Stimulated activated CD8-positive, alpha-beta memory T cell treated with anti-CD3 and anti-CD28 coated beads, Interleukin-7, amount 100 ng/mL, for 24 hours (primary cell): ENCODE measurements at regions not wholly inside any gene's neighbourhood (a gene's known extent, or its start where the extent isn't known, plus 50 kb on each side); places are given as distances from the start of the nearest gene placed in this dataset.

Source experiments
- DNase-seq: peaks from one replicate; pipeline ENCODE4 v3.0.0-alpha.2; 2020; ENCODE audit warnings: low read depth

- DNase-seq: no peak
Measured at GRCh38 chr5:116681334-116682013, 106.9 kb upstream of the SEMA6A start.

DNA sequence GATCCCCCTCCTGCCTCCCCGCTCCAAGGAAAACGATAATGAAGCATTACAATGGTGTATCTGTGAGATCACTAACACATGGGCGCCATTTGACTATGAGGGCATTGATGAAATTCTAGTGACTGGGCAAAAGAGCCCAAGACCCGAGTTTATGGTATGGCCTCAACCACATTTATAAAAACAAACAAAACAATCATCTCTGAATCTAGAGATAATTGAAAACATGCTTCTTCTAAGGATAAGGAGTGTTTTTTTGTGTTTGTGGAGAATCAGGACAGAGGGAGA, 100.9 kb upstream of the SEMA6A start:
- DNase-seq: no peak

DNA sequence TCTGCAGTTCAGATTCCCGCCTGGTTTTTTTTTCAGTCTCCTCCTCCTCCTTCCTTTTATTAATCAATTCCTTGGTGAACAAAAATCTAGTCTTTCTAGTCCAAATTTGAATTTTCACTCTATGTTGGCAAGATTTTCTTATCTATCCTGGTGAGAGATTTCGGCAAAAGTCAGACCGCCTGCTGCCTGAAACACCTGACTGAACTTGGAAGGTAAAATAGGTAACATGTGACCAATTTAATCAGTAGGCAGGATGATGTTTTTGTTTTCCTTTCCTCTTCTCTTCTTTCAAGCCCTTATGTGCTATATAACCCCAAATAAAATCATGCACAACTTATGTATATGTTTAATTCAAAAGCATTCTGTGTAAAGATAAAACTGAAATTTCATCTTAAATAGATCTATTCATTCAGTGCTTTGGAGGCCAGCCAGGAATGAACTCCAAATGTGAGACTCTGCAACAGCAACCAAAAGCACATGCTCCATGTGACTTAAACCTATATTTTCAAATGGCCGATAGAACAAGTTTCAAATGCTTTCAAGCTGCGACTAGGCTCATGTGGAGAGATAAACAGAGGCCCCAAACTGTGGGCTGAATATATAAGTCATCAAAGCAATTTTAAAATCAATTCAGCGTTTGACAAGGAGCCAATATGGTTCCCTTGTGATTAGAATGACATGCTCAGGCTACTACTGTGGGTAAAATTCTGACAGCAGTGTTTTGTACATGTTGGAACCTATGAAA, 100.4 kb upstream of the SEMA6A start:
- no peak for DNase-seq

DNA sequence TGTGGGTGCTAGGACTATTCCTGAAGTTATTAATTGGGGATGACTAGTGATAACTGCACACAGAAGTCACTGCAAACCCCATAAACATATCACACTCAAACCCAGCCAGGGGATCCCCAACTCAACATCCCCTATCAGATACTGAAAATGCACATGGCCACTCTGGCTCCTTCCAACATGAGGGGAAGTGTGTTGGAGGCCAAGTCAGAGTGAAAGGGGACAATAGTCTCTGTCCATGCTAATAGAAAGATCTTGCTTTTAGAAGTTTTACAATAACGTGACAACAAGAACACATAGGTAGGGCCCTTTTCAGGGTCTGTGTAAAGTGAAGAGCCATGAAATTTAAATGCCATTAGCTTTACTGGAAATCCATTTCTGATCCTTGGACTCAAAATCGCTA, 98.8 kb upstream of the SEMA6A start:
- DNase-seq: no peak

DNA sequence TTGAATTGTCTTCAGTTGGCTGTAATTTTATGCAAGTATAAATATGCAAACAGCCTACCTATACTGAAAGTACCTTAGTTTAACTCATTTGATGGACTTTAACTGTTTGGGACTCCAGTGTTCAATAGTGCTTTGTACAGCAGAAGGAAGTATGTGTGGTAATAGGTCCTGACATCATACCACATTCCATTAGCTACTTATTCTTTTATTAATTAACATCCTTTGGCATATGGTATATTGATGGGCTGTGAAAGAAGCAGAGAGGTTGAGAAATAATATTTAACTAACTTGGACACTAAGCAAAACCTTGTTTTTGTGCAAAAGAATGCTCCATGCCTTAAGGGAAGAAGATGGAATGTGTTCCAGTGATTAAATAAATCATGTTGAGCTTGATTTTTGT, 97.6 kb upstream of the SEMA6A start:
- DNase-seq: no peak

GRCh38 chr5:116671211-116671736, 96.7 kb upstream of the SEMA6A start:
- no peak for DNase-seq

- DNase-seq: no peak
Measured at GRCh38 chr5:116669261-116670031, 94.8 kb upstream of the SEMA6A start.

- no peak for DNase-seq
Measured at GRCh38 chr5:116668390-116668789, 93.8 kb upstream of the SEMA6A start.

DNA sequence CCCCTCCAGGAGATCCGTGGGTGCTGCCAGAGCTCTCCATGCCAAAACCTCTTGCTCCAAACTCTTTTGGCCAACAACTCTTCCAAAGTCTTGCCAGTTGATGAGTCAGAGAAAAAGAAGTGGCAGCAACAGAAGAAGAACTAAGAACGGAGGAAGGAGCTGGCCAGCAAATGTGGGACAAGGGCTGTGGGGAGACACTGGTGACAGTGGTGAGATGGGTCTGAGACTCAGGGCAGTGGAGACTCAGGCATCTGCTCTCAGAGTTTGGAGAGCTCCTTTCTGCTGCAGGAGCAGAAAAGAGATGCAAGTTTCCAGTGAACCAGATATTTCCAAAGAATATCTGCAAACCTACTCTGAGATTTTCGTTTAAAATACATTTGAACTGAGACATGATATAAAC, 92.3 kb upstream of the SEMA6A start:
- DNase-seq: no peak

GRCh38 chr5:116664988-116665387, 90.4 kb upstream of the SEMA6A start:
- no peak for DNase-seq

DNA sequence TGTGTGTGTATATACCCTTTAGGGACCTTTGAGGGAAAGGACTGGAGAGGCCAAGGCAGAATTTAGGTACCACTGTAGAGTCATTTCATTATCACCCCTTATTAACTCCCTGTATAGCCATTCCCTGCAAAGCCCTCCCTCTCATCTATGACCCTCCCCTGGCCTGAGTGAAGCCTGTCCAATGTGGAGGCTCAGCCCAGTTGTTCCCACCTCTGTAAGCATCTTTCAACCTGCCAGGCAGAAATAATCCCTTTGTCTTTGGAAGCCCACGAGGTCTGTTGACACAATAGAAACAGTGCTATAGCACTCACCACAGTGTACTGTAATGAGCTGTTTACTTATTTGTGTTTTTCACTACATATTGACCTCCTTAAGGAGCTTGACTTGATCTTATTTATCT, 88.5 kb upstream of the SEMA6A start:
- no peak for DNase-seq

- no peak for DNase-seq
Measured at GRCh38 chr5:116661419-116661818, 86.8 kb upstream of the SEMA6A start.

- DNase-seq: no peak
Measured at GRCh38 chr5:116660929-116661328, 86.3 kb upstream of the SEMA6A start.

- DNase-seq: no peak
Measured at GRCh38 chr5:116658830-116659229, 84.2 kb upstream of the SEMA6A start.

DNA sequence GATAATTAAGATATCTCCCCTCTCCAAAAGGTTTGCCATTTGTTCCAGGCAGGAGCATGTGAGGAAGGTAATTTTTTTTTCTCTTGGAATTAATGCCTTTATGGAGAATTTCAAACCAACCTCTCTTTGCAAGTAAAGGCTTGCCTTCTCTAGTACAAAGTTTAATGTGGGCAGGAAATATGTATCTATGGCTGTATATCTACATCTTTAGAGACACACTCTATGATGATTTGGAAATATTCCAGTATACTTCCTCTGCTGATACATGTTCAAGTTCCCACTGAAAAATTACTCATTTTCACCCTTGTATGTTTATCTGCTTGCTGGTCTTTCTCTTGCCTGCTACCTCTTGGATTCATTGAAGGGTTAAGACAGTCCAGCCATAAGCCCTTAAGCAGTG, 83.5 kb upstream of the SEMA6A start:
- no peak for DNase-seq

GRCh38 chr5:116655431-116655830, 80.8 kb upstream of the SEMA6A start:
- no peak for DNase-seq

GRCh38 chr5:116654925-116655324, 80.3 kb upstream of the SEMA6A start:
- no peak for DNase-seq

DNA sequence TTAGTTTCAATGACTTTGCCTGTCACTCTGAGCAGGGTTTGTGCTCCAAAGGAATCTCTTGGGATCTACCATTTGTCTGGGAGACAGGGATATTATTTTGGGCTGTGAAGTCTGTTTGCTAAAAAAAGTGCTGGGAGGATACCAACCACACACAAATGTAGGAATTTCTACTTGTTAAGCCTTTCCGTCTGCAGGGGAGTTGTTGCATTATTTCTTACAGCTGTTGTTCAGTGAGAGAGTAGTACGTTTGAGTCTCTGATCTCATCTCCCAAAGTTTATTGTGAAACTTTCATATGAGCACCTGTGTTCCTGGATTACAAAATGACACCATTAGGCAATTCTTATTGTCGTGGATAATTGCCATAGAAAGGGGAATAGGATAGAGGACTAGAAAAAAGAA, 78.3 kb upstream of the SEMA6A start:
- no peak for DNase-seq

- DNase-seq: no peak
Measured at GRCh38 chr5:116652196-116652729, 77.6 kb upstream of the SEMA6A start.

DNA sequence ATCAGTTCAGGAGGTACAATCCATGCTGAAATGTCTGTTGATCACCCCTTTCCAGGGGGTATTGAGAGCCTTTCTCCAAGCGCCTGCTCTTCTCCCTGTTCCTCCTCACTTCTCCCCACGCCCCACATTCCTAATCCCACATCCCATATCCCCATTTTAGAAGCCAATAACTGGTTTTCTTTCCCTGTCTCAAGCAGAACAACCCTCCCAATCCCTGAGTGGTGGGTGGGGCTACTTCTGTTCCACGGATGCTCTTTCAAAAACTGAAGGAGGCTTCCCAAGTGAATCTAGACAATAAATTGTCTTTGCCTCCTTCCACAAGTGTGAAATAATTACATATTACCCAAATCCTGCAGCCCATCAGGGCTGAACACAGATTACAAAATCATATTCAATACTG, 77.0 kb upstream of the SEMA6A start:
- no peak for DNase-seq

- no peak for DNase-seq
Measured at GRCh38 chr5:116650964-116651363, 76.3 kb upstream of the SEMA6A start.

DNA sequence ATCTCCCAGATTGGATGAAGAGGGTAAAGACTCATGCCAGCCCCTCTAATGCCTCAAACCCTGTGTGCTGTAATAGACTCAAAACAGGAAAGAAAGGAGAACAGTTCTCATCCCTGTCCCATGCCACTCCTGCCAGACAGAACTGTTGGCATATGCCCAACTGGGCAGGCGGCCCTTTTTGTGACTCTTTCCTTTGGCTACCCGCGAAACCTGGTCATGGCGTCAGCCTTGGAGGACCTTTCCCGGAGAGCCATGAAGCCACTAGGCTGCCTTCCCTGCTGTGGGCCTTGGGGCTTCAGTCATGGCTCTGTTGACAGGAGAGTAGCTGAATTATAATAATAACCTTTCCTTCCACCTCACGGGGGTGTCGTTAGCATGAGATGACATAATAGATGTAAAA, 75.9 kb upstream of the SEMA6A start:
- no peak for DNase-seq
